ENCODE measurements at regions not wholly inside any gene's neighbourhood (a gene's known extent, or its start where the extent isn't known, plus 50 kb on each side); places are given as distances from the start of the nearest gene placed in this dataset.

DNA sequence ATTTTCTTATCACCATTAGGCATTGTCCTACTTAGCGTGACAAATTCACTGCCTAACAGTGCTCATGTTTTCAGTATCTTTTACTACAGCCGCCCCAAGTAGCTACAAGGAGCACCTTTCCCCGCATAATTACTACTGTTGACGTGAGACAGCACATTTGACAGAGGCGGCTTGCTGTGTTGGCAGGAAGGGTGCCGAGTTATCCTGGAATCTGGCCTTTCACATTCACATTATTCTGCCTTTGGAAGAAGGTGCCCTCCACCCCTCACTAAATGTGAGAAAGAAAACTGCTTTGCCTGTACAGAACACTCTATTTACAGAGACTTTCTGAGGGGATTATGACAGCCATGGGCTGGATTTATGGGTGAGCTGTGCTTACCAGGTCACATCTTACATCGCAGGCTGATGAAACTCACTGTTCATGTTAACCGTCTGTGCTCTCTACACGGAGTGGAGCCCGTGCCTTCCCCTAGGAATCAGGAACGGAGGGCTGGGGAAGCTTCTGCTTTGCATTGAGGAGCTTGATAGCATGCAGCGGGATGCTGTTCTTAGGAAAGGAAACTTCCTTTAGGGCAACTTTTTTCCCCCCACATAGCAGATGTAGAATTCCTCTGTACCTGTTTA lies 148.0 kb upstream of the ZRANB2 start:
- Mint-ChIP-seq H3K4me3 (no peak overlapping the region), H3K9me3 (no peaks in the 10 kb centered on the region), H3K27ac (ENCODE audit: unreplicated experiment) (no peak overlapping the region), H3K4me1 (no peaks in the 10 kb centered on the region), H3K36me3 (ENCODE audit: low read depth) (no peaks in the 10 kb centered on the region), H3K27me3 (ENCODE audit: low read depth) (peaks cover 10% of the 10 kb centered on the region)
- TF ChIP-seq, protein P1, sequence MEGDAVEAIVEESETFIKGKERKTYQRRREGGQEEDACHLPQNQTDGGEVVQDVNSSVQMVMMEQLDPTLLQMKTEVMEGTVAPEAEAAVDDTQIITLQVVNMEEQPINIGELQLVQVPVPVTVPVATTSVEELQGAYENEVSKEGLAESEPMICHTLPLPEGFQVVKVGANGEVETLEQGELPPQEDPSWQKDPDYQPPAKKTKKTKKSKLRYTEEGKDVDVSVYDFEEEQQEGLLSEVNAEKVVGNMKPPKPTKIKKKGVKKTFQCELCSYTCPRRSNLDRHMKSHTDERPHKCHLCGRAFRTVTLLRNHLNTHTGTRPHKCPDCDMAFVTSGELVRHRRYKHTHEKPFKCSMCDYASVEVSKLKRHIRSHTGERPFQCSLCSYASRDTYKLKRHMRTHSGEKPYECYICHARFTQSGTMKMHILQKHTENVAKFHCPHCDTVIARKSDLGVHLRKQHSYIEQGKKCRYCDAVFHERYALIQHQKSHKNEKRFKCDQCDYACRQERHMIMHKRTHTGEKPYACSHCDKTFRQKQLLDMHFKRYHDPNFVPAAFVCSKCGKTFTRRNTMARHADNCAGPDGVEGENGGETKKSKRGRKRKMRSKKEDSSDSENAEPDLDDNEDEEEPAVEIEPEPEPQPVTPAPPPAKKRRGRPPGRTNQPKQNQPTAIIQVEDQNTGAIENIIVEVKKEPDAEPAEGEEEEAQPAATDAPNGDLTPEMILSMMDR (conservative IDR thresholded peaks at IDR 0.05): no peak
- no peak for DNase-seq (ENCODE audit: low read depth, low spot score)

DNA sequence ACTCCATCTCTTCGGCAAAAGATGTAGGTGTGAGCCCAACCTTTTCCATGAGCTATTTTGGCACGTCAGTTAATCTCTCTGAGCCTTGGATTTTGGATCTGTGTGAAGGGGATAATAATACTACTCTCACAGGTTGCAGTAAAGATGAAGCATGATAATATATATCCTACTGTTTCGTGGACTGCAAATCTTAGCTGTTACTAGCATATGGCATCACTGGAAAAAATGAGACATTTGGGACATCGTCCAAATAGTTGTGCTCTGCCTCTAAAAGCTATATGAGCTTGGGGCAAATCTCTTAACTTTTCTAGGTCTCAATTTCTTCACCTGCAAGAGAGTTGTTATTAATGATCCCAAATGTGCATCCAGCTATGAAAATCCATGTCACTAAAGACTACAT lies 147.4 kb upstream of the ZRANB2 start:
- Mint-ChIP-seq H3K9me3 (no peaks in the 10 kb centered on the region), H3K27ac (ENCODE audit: unreplicated experiment) (no peak overlapping the region), H3K4me3 (no peak overlapping the region), H3K36me3 (ENCODE audit: low read depth) (no peaks in the 10 kb centered on the region), H3K4me1 (no peaks in the 10 kb centered on the region), H3K27me3 (ENCODE audit: low read depth) (peaks cover 10% of the 10 kb centered on the region)
- no peak for DNase-seq (ENCODE audit: low read depth, low spot score)
- TF ChIP-seq, protein P1 (conservative IDR thresholded peaks at IDR 0.05): no peak

DNA sequence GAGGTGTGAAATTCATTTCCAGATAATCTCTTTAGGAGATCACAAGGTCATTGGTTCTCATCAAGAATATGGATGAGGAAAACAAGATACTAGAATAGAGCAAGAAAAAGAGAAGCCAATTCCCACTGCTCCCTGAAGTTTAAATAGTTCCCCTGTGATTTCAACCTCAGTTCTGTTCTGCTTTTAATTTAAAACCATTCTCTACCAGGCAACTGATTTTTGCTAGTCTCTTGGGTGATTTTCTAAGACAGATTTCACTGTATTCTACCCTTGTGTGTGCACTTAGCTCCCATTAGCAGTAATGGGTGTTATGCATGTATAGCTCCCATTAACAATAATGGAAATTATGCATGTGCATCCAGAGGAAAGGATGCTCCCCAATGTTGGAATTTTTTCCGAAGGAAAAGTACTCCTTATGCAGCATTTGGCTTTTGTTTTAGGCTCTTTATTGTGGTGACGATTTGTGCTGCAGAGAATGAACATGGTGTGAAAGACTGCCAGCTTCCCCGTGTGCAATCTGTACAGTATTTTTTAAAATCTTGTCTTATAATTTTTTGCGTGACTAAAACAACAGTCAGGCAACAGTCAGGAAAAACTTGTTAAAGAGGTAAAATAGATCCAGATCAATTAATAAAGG lies 144.0 kb upstream of the ZRANB2 start:
- no peaks in the 10 kb centered on the region for H3K36me3 Mint-ChIP-seq (ENCODE audit: low read depth)
- no peak overlapping the region for H3K27ac Mint-ChIP-seq (ENCODE audit: unreplicated experiment)
- H3K27me3 Mint-ChIP-seq (ENCODE audit: low read depth): peaks cover 10% of the 10 kb centered on the region
- no peak overlapping the region for H3K4me3 Mint-ChIP-seq
- no peaks in the 10 kb centered on the region for H3K4me1 Mint-ChIP-seq
- H3K9me3 Mint-ChIP-seq: no peaks in the 10 kb centered on the region
- DNase-seq (ENCODE audit: low read depth, low spot score): no peak
- TF ChIP-seq, protein P1 (conservative IDR thresholded peaks at IDR 0.05): no peak

DNA sequence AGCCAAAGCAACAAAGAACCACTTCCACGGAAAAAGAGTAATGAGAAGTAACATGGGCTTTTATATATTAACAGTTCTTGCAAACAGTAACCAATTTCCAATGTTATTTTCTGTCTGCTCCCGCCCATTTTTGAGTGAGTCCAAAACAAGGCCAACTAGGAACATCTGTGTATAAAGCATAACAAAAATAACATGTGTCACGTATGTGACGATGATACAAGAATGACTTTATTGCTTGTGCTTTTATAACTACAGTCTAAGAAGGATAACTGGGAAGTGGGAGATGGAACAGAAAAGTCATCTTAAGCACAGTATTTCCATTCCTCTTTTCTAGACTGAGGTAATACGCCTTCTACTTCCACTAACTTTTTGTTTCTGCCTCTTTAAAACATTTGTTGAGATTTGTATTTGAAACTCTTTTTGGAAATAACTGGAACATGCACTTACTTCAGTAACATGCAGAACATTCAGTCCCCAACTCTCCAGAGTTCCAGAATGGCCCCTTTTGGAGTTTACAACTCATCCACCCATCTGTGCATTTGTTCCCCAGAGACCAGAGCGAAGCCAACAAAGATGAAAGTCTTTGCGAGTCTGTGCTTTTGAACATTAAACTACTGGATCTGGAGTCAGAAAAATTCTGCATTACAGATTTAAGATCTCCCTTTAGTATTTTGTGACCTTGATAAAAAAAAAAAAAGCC lies 143.0 kb upstream of the ZRANB2 start:
- no peaks in the 10 kb centered on the region for H3K9me3 Mint-ChIP-seq
- H3K27ac Mint-ChIP-seq (ENCODE audit: unreplicated experiment): no peak overlapping the region
- H3K4me1 Mint-ChIP-seq: no peaks in the 10 kb centered on the region
- TF ChIP-seq, protein P1 (conservative IDR thresholded peaks at IDR 0.05): no peak
- no peak for DNase-seq (ENCODE audit: low read depth, low spot score)
- H3K4me3 Mint-ChIP-seq: no peak overlapping the region
- H3K27me3 Mint-ChIP-seq (ENCODE audit: low read depth): peaks cover 5% of the 10 kb centered on the region
- no peaks in the 10 kb centered on the region for H3K36me3 Mint-ChIP-seq (ENCODE audit: low read depth)

DNA sequence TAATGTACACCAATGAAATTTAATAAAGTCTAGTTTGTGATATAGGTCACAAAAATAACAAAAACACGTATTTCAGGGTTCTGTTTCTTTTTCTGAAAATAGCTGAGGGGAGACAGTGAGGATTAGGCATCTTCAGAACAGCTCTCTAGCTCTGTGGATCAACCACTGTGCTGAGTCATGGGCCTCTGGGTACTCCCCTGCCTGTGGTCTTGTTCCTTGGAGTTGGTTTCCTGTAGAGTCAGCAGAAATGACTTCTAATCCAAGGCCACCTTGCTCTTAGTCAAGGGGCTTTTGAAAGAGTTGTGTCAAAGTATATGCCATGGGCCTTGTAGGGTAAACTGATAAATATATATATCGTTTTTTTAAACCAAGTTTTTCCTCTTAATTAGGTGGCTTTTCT lies 141.8 kb upstream of the ZRANB2 start:
- no peaks in the 10 kb centered on the region for H3K9me3 Mint-ChIP-seq
- H3K27me3 Mint-ChIP-seq (ENCODE audit: low read depth): peaks cover 3% of the 10 kb centered on the region
- H3K4me3 Mint-ChIP-seq: no peak overlapping the region
- no peak overlapping the region for H3K27ac Mint-ChIP-seq (ENCODE audit: unreplicated experiment)
- H3K4me1 Mint-ChIP-seq: no peaks in the 10 kb centered on the region
- TF ChIP-seq, protein P1 (conservative IDR thresholded peaks at IDR 0.05): no peak
- H3K36me3 Mint-ChIP-seq (ENCODE audit: low read depth): no peaks in the 10 kb centered on the region
- DNase-seq (ENCODE audit: low read depth, low spot score): no peak
